Suprapubic skin (tissue), 4 donors: ENCODE measurements at regions not wholly inside any gene's neighbourhood (a gene's known extent, or its start where the extent isn't known, plus 50 kb on each side); places are given as distances from the start of the nearest gene placed in this dataset.
A peak's percentile ranks its signal among the peaks of the same experiment; 100 is the strongest.

Experiments used
- POLR2A ChIP-seq, 2 donors: fragments of 450-650 bp; IDR thresholded peaks; one replicate each; pipeline ENCODE4 v1.6.1; 2017; ENCODE audit warnings: antibody characterized with exemption in 2 of 2, mild to moderate bottlenecking in 2 of 2, moderate library complexity in 2 of 2
- POLR2AphosphoS5 ChIP-seq, 3 donors: sonication (generic); formaldehyde crosslinking; IDR thresholded peaks; one replicate each; pipeline ENCODE4 v1.6.1; 2017; ENCODE audit warnings: antibody characterized with exemption in 3 of 3
- TF ChIP-seq, protein P1 (sequence below), 2 donors: fragments of 200-600 bp in 1 of 2; fragments of 450-650 bp in 1 of 2; sonication (generic) in 1 of 2; IDR thresholded peaks; one replicate each; pipeline ENCODE4 v1.5.1; 2016 to 2019; ENCODE audit warnings: antibody characterized with exemption in 2 of 2, mild to moderate bottlenecking in 1 of 2, moderate library complexity in 1 of 2

DNA sequence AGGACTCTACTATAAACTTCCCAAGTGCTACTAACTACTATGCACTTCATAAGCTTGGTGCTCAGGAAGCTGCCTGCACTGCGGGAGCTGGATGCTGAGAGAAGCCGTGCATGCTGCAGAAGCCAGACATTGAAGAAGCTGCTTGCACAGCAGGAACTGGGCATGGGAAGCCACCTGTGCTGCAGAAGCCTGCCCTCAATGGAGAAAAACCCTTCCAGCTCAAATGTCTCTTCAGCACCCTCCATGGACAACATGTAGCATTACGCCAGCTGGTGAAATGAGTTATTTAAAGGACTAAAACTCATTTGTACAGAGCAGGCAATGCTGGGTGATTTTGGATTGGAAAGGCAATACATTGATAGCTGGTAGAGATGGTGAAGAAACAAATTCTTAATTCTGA lies 247.2 kb downstream of the KIF4B start:
- TF ChIP-seq, protein P1, sequence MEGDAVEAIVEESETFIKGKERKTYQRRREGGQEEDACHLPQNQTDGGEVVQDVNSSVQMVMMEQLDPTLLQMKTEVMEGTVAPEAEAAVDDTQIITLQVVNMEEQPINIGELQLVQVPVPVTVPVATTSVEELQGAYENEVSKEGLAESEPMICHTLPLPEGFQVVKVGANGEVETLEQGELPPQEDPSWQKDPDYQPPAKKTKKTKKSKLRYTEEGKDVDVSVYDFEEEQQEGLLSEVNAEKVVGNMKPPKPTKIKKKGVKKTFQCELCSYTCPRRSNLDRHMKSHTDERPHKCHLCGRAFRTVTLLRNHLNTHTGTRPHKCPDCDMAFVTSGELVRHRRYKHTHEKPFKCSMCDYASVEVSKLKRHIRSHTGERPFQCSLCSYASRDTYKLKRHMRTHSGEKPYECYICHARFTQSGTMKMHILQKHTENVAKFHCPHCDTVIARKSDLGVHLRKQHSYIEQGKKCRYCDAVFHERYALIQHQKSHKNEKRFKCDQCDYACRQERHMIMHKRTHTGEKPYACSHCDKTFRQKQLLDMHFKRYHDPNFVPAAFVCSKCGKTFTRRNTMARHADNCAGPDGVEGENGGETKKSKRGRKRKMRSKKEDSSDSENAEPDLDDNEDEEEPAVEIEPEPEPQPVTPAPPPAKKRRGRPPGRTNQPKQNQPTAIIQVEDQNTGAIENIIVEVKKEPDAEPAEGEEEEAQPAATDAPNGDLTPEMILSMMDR (IDR thresholded peaks at IDR 0.05), result peak in 1 of 2 donors; percentile 29
- no peak for TF ChIP-seq POLR2AphosphoS5 (IDR thresholded peaks at IDR 0.05)
- TF ChIP-seq POLR2A (IDR thresholded peaks at IDR 0.05), result no peak
